Endodermal cell (in vitro differentiated cells): ENCODE measurements at regions not wholly inside any gene's neighbourhood (a gene's known extent, or its start where the extent isn't known, plus 50 kb on each side); places are given as distances from the start of the nearest gene placed in this dataset.

Experiments used
- DNase-seq: peaks from one replicate; pipeline ENCODE4 v3.0.0-alpha.2; 2017
- H3K27ac ChIP-seq: 2 replicates; pipeline ENCODE4 v1.5.1; 2013; ENCODE audit warnings: mild to moderate bottlenecking, low read depth, low read length, moderate library complexity
- H3K27me3 ChIP-seq: 2 replicates; pipeline ENCODE4 v1.6.1; 2013; ENCODE audit warnings: mild to moderate bottlenecking, low read length, moderate library complexity; ENCODE audit not compliant: insufficient read depth, control insufficient read depth, poor library complexity, severe bottlenecking
- H3K36me3 ChIP-seq: 2 replicates; pipeline ENCODE4 v1.7.0; 2013; ENCODE audit warnings: mild to moderate bottlenecking, low read length, moderate library complexity; ENCODE audit not compliant: control insufficient read depth, insufficient read depth
- H3K4me1 ChIP-seq: one replicate; pipeline ENCODE4 v1.7.0; 2013; ENCODE audit warnings: low read length; ENCODE audit not compliant: control insufficient read depth, insufficient read depth
- H3K4me3 ChIP-seq: 2 replicates; pipeline ENCODE4 v1.5.1; 2013; ENCODE audit warnings: mild to moderate bottlenecking, low read length, moderate library complexity
- H3K9ac ChIP-seq: 2 replicates; pipeline ENCODE4 v1.6.1; 2013; ENCODE audit warnings: mild to moderate bottlenecking, low read length, moderate library complexity; ENCODE audit not compliant: poor library complexity, severe bottlenecking; ENCODE audit errors: extremely low read depth
- H3K9me3 ChIP-seq: 2 replicates; pipeline ENCODE4 v1.6.1; 2013; ENCODE audit warnings: mild to moderate bottlenecking, low read length, moderate library complexity; ENCODE audit not compliant: control insufficient read depth
- H3K27ac Mint-ChIP-seq: 2 replicates; pipeline ENCODE4 v1.8.0; 2020; ENCODE audit warnings: mixed read lengths
- H3K27me3 Mint-ChIP-seq: 2 replicates; pipeline ENCODE4 v1.8.0; 2021; ENCODE audit warnings: mild to moderate bottlenecking, mixed read lengths; ENCODE audit not compliant: insufficient read depth
- H3K36me3 Mint-ChIP-seq: 2 replicates; pipeline ENCODE4 v1.8.0; 2020; ENCODE audit warnings: low read depth, mixed read lengths
- H3K4me1 Mint-ChIP-seq: 2 replicates; pipeline ENCODE4 v1.8.0; 2020; ENCODE audit warnings: mixed read lengths
- H3K4me3 Mint-ChIP-seq: 2 replicates; pipeline ENCODE4 v1.8.0; 2020; ENCODE audit warnings: mild to moderate bottlenecking, moderate library complexity, mixed read lengths
- H3K9me3 Mint-ChIP-seq: 2 replicates; pipeline ENCODE4 v1.8.0; 2020; ENCODE audit warnings: mild to moderate bottlenecking, mixed read lengths
- WGBS, 2 experiments: methylation state at CpG; one replicate each; pipeline versions ENCODE4 v1.1.5 to v1.1.7; 2013; ENCODE audit warnings: missing lambda C conversion rate in 2 of 2, mixed read lengths in 1 of 2; ENCODE audit not compliant: insufficient coverage in 1 of 2, insufficient read length in 1 of 2; 5-methylcytosine and 5-hydroxymethylcytosine counted together
- TF ChIP-seq, protein P1 (sequence below): fragments of 200-600 bp; sonication (generic); conservative IDR thresholded peaks from 2 replicates; pipeline ENCODE4 v1.5.0; 2021; ENCODE audit warnings: antibody characterized with exemption, mild to moderate bottlenecking

DNA sequence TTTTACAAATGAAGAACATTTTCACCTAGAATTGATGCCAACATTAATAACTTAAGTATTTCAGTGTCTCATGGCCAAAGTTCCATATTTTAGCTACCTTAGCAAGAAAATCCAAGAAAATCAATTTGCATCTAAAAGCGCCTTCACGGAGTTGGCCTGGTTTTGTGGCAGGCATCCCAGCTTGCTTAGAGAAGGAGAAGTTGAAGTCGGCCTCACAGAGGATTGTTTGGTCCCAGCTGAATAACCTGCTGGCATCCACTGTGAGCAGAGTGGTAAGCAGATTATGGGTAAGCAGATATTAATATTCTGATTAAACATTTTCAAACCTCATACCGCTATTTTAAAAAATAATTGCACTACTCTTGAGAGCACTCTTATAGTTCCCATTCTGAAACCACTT lies 62.3 kb upstream of the STARD13 start:
- Histone ChIP-seq H3K9me3 (no peaks in the 10 kb centered on the region), H3K36me3 (no peaks in the 10 kb centered on the region), H3K4me1 (no peaks in the 10 kb centered on the region), H3K27me3 (peaks cover 37% of the 10 kb centered on the region), H3K4me3 (no peak overlapping the region), H3K27ac (no peak overlapping the region), H3K9ac (no peak overlapping the region)
- Mint-ChIP-seq H3K27ac (no peak overlapping the region), H3K36me3 (no peaks in the 10 kb centered on the region), H3K27me3 (peaks cover 57% of the 10 kb centered on the region), H3K4me1 (peaks cover 11% of the 10 kb centered on the region), H3K9me3 (no peaks in the 10 kb centered on the region), H3K4me3 (no peak overlapping the region)
- TF ChIP-seq, protein P1, sequence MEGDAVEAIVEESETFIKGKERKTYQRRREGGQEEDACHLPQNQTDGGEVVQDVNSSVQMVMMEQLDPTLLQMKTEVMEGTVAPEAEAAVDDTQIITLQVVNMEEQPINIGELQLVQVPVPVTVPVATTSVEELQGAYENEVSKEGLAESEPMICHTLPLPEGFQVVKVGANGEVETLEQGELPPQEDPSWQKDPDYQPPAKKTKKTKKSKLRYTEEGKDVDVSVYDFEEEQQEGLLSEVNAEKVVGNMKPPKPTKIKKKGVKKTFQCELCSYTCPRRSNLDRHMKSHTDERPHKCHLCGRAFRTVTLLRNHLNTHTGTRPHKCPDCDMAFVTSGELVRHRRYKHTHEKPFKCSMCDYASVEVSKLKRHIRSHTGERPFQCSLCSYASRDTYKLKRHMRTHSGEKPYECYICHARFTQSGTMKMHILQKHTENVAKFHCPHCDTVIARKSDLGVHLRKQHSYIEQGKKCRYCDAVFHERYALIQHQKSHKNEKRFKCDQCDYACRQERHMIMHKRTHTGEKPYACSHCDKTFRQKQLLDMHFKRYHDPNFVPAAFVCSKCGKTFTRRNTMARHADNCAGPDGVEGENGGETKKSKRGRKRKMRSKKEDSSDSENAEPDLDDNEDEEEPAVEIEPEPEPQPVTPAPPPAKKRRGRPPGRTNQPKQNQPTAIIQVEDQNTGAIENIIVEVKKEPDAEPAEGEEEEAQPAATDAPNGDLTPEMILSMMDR, result no peak
- WGBS, 2 experiments, result 96 to 100% methylated on average over 1 to 4 of the region's 4 CpGs
- DNase-seq, result no peak

DNA sequence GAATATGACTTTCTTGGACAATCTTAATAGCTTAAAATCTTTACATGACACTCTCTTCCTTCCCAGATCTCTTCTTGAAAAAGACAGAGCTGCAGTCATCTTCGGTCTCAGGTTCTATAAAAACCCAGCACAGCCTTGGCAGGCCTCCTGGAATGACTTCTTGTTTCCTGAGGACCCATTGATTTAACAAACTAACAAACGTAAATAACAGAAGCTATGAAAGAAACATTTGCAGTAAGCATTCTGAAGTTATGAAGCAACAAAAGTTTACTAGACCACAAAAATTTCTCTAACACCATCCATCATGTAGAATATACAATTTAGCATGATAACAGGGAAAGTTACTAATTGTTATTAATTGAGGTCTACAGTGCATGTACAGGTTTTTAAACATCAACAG lies 62.8 kb upstream of the STARD13 start:
- Mint-ChIP-seq H3K4me3 (no peak overlapping the region), H3K27ac (no peak overlapping the region), H3K4me1 (peaks cover 11% of the 10 kb centered on the region), H3K27me3 (peaks cover 59% of the 10 kb centered on the region), H3K9me3 (no peaks in the 10 kb centered on the region), H3K36me3 (no peaks in the 10 kb centered on the region)
- Histone ChIP-seq H3K4me3 (no peak overlapping the region), H3K36me3 (no peaks in the 10 kb centered on the region), H3K4me1 (no peaks in the 10 kb centered on the region), H3K27ac (no peak overlapping the region), H3K9me3 (no peaks in the 10 kb centered on the region), H3K9ac (no peak overlapping the region), H3K27me3 (peaks cover 37% of the 10 kb centered on the region)
- 82 to 100% methylated on average over 1 to 2 of the region's 2 CpGs for WGBS, 2 experiments
- no peak for DNase-seq
- TF ChIP-seq, protein P1, result no peak

DNA sequence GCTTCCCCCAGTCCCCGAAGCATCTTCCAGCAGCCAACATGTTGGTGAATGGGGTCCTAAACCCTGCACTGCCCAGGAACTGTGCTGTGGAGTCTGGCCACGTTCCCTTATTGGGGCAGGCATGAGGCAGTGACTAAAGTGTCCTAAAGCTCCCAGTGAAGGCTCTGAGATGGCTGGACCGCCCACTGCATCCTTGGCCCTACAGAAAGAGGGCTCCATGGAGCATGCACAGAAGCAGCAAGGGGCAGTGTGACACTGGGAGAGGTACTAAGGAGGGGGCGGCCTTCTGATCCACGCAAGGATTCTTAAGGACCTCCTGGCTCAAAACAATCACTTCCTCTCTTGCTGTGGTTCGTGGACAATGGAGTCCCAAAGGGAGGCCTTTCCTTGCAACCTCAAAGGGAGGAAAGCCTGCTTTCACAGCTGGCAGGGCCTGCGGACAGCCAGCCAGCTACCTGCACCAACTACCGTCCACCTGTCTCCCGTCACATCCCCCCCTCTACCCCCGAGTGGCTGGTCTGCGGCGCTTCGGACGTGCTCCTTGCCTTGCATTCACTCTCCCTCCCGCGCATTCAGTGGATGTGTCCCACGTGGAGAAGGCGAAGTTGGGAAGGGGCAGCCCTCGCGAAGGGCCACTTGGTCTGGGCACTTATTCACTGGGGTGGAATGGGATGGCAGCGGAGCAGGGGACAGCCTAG lies 63.9 kb upstream of the STARD13 start:
- DNase-seq, result peak; percentile 68
- H3K36me3 Mint-ChIP-seq, result no peaks in the 10 kb centered on the region
- Histone ChIP-seq H3K9ac (no peak overlapping the region), H3K4me1 (no peaks in the 10 kb centered on the region), H3K4me3 (peak overlapping the region; percentile 78), H3K27me3 (peaks cover 37% of the 10 kb centered on the region), H3K9me3 (no peaks in the 10 kb centered on the region), H3K27ac (no peak overlapping the region), H3K36me3 (no peaks in the 10 kb centered on the region)
- no peaks in the 10 kb centered on the region for H3K9me3 Mint-ChIP-seq
- peak overlapping the region; percentile 56 for H3K4me3 Mint-ChIP-seq
- peaks cover 5% of the 10 kb centered on the region for H3K4me1 Mint-ChIP-seq
- H3K27ac Mint-ChIP-seq, result no peak overlapping the region
- 70 to 92% methylated on average over 6 to 21 of the region's 21 CpGs for WGBS, 2 experiments
- TF ChIP-seq, protein P1, result no peak
- H3K27me3 Mint-ChIP-seq, result peaks cover 63% of the 10 kb centered on the region
